HEK293 (cell line): ENCODE measurements at regions not wholly inside any gene's neighbourhood (a gene's known extent, or its start where the extent isn't known, plus 50 kb on each side); places are given as distances from the start of the nearest gene placed in this dataset.

Experiments used
- AEBP2 ChIP-seq: fragments of 450-650 bp; formaldehyde crosslinking; IDR thresholded peaks from 2 replicates; pipeline ENCODE4 v1.5.1; 2016; ENCODE audit warnings: missing biosample characterization, missing genetic modification characterization, borderline replicate concordance
- CTCF ChIP-seq: fragments of 450-650 bp; formaldehyde crosslinking; IDR thresholded peaks from 2 replicates; pipeline ENCODE4 v1.5.1; 2016; ENCODE audit warnings: missing biosample characterization, missing genetic modification characterization
- MZF1 ChIP-seq: fragments of 450-650 bp; formaldehyde crosslinking; IDR thresholded peaks from 2 replicates; pipeline ENCODE4 v1.5.1; 2017; ENCODE audit warnings: missing biosample characterization, missing genetic modification characterization, borderline replicate concordance
- SALL2 ChIP-seq: fragments of 450-650 bp; formaldehyde crosslinking; IDR thresholded peaks from 2 replicates; pipeline ENCODE4 v1.5.0; 2017; ENCODE audit warnings: missing biosample characterization, mild to moderate bottlenecking, missing genetic modification characterization, borderline replicate concordance
- YY1 ChIP-seq: fragments of 450-650 bp; formaldehyde crosslinking; IDR thresholded peaks from 2 replicates; pipeline ENCODE4 v1.5.1; 2018; ENCODE audit warnings: missing biosample characterization, missing genetic modification characterization
- ZEB2 ChIP-seq: fragments of 450-650 bp; formaldehyde crosslinking; IDR thresholded peaks from 2 replicates; pipeline ENCODE4 v1.5.1; 2016; ENCODE audit warnings: missing biosample characterization, missing genetic modification characterization
- ZNF138 ChIP-seq: fragments of 450-650 bp; formaldehyde crosslinking; IDR thresholded peaks from 2 replicates; pipeline ENCODE4 v1.5.1; 2016; ENCODE audit warnings: missing biosample characterization, missing genetic modification characterization, borderline replicate concordance
- ZNF19 ChIP-seq: fragments of 450-650 bp; formaldehyde crosslinking; IDR thresholded peaks from 2 replicates; pipeline ENCODE4; 2016; ENCODE audit warnings: missing biosample characterization, missing genetic modification characterization, low read depth
- ZNF416 ChIP-seq: fragments of 450-650 bp; formaldehyde crosslinking; IDR thresholded peaks from 2 replicates; pipeline ENCODE4 v1.5.1; 2016; ENCODE audit warnings: missing biosample characterization, missing genetic modification characterization
- ZNF707 ChIP-seq: fragments of 450-650 bp; formaldehyde crosslinking; IDR thresholded peaks from 2 replicates; pipeline ENCODE4 v1.5.1; 2016; ENCODE audit warnings: missing biosample characterization, missing genetic modification characterization

GRCh38 chr2:183543222-183543621 lies 419.0 kb downstream of the NUP35 start:
- TF ChIP-seq ZNF416 (tag by site-specific recombination): no peak
- no peak for TF ChIP-seq ZNF707 (tag by site-specific recombination)
- no peak for TF ChIP-seq CTCF (tag by site-specific recombination)
- no peak for TF ChIP-seq SALL2 (tag by site-specific recombination)
- TF ChIP-seq MZF1: no peak
- no peak for TF ChIP-seq ZNF138 (tag by site-specific recombination)
- TF ChIP-seq ZNF19 (tag by site-specific recombination): no peak
- TF ChIP-seq ZEB2 (tag by site-specific recombination): no peak
- TF ChIP-seq AEBP2: no peak
- no peak for TF ChIP-seq YY1 (tag by site-specific recombination)
